HG02642 (cell line): ENCODE measurements at regions not wholly inside any gene's neighbourhood (a gene's known extent, or its start where the extent isn't known, plus 50 kb on each side); places are given as distances from the start of the nearest gene placed in this dataset.

Experiments
- ATAC-seq: cut with Tn5 transposase; IDR thresholded peaks from one replicate; pipeline ENCODE4 v1.9.1; 2021; ENCODE audit warnings: mild to moderate bottlenecking; ENCODE audit not compliant: unreplicated experiment, poor library complexity

GRCh38 chr12:92439420-92439805 lies 263.4 kb upstream of the PLEKHG7 start:
- no peak for ATAC-seq

DNA sequence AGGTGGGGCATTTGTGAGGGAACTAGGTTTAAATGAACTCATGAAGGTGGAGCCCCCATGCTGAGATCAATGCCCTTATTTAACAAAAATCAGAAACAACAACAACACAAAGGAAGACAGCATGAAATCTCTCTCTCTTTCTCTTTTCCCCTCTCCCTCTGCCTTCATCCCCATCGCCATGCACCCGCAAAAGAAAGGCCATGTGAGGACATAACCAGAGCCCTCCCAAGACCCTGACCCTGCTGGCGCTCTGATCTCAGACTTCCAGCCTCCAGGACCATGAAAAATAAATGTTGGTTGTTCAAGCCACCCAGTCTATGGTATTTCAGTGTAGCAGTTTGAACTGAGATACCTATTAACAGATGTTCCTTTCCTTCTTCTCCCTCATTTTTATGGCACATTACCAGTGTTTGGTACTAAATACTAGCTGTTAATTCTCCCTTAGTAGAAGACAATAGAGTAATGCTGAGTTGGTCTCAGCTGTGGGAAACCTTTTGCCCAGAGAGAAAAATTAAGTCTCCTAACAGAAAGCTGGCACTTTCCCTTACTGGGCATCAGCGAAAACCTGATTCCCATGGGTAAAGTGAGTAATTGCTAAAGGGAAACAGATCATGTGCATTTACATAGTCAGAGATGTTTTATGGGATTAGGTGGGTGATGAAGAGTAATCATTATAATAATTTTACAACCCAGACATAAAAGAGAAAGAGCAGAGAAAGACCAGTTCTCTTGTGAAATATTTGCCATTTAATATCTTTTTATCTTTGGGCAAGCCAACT lies 264.0 kb upstream of the PLEKHG7 start:
- ATAC-seq: no peak

DNA sequence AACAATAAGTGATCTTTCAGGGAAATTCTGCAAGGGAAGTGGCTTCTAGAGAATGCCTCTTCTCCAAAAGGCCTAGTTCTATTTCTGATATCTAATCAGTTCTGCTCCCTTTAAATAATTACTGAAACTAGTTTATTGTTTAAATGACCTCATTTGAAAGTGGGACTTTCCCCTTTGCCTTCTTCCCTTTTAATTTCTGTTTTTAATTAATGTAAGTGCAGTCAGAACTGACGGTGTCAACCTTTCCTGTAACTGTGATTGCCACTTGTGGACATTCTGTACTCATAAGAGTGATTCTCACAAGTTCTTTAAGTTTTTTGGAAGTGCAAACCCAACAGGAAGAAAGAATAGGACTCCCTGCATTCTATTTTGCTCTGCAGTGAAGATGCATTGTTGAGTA lies 265.3 kb upstream of the PLEKHG7 start:
- ATAC-seq: no peak

GRCh38 chr12:92436856-92437255 lies 265.9 kb upstream of the PLEKHG7 start:
- no peak for ATAC-seq

DNA sequence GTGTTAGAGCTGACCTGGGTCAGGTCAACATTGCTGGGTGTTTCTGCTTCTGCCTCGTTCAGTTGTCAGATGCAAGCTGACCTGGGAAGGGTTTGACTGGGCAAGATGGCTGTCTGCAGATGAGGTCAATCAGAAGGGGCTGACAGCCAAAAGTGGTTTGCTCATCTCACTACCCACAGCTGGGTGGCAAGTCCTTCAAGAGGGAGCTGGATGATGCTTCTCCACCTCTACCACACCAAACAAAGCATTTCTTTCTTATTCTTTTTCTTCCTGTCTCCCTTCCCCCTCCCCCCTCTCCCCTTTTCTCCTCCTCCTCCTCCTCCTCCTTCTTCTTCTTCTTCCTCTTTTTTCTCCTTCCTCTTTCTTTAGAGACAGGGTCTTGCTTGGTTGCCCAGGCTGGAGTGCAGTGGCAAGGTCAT lies 268.2 kb upstream of the PLEKHG7 start:
- no peak for ATAC-seq

- ATAC-seq: peak; percentile 58
These were observed 269.9 kb upstream of the PLEKHG7 start for GRCh38 chr12:92432724-92433441.

GRCh38 chr12:92431146-92431545 lies 271.6 kb upstream of the PLEKHG7 start:
- peak; percentile 63 for ATAC-seq

GRCh38 chr12:92426332-92426731 lies 276.5 kb upstream of the PLEKHG7 start:
- no peak for ATAC-seq

DNA sequence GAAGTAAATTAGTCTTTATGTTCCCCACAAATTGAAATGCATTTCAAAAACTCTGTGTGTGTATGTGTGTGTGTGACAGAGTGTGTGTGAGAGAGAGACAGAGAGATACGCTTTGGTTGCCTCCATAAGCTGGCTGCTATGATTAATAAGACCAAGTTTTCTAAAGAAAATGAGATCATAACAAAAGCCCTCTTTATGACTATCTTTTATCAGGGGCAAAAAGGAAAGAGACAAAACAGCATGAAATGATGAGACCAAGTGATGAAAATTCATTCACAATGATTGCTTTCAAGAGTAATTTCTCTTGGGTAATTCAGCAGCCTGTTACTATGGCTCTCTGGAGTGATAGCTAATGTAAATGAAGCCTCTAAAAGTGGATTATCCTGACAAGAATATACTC lies 277.6 kb upstream of the PLEKHG7 start:
- ATAC-seq: no peak

GRCh38 chr12:92424338-92424737 lies 278.5 kb upstream of the PLEKHG7 start:
- ATAC-seq: no peak

DNA sequence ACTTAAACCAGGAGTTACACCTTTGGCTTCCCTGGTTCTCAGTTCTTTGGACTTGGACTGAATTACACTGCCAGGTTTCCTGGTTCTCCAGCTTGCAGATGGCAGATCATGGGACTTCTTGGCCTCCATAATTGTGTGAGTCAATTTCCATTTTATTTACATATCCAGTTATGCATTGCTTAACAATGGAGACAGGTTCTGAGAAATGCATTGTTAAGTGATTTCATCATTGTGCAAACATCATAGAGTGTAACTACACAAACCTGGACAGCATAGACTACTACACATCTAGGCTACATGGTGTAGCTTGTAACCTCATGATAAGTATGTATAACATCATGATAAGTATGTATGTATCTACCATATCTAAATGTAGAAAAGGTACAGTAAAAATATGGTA lies 276.1 kb upstream of the BTG1 start:
- ATAC-seq: no peak

GRCh38 chr12:92421042-92421441 lies 275.4 kb upstream of the BTG1 start:
- no peak for ATAC-seq

GRCh38 chr12:92419201-92419600 lies 273.6 kb upstream of the BTG1 start:
- ATAC-seq: no peak

GRCh38 chr12:92418381-92418780 lies 272.7 kb upstream of the BTG1 start:
- no peak for ATAC-seq

GRCh38 chr12:92417373-92417772 lies 271.7 kb upstream of the BTG1 start:
- ATAC-seq: no peak

DNA sequence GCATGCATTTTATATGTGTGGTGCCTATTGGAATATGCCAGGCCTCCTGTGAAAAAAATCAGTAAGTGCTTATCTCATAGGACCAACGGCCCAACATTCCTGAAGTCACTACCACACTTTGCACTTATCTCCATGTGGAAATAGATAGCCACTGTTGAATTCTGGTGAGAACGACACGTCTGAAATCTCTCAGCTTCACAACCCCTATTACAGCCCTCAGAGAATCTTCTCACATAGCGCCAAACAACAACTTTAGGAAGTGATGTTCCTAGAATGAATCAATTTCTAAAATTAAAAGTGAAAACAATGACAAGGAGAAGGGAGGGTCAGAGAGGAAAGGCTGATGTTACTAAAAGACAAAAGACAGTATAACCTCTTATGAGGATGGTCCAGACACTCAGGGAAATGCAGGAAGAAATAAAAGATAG lies 270.8 kb upstream of the BTG1 start:
- no peak for ATAC-seq

GRCh38 chr12:92414170-92415070 lies 268.8 kb upstream of the BTG1 start:
- ATAC-seq: no peak

DNA sequence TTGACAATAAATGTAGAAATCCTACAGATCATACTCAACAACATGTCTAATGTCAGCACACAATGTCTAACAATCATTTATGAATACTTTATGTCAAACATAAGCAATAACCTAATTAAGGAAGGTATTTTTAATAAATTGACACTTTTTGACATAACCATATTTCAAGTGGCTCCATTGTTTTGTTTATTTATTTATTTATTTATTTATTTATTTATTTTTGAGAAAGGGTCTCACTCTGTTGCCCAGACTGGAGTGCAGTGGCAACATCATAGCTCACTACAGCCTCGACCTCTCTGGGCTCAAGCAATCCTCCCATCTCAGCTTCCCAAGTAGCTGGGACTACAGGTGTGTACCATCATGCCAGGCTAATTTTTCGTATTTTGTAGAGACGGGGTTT lies 267.6 kb upstream of the BTG1 start:
- ATAC-seq: no peak

- ATAC-seq: no peak
These were observed 267.2 kb upstream of the BTG1 start for GRCh38 chr12:92412856-92413255.

GRCh38 chr12:92411687-92412086 lies 266.0 kb upstream of the BTG1 start:
- no peak for ATAC-seq
